Glomerular endothelial cell (primary cell): ENCODE measurements at regions not wholly inside any gene's neighbourhood (a gene's known extent, or its start where the extent isn't known, plus 50 kb on each side); places are given as distances from the start of the nearest gene placed in this dataset.

Source experiments
- DNase-seq: peaks from one replicate; pipeline ENCODE4 v3.0.0-alpha.2; 2011; ENCODE audit warnings: low read depth, low spot score; ENCODE audit errors: extremely low read depth

DNA sequence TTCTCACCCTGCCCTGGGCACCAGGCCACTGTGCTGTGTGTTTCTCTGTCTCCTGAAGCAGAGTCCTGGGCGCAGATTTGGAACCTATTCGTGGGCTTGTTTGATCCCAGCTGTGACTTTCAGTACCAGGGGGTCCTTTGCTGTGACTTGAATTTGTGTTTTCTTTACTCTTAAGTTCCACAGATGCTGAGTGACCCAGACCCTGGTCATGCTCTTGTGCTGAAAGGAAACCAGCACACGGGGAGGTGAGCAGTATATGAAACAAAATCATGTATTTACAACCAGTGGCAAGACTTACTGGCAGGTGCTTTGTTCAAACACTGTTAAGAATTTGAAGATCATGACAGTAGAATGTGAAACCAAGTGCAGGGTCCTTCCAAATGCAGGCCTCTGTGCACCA, 89.2 kb upstream of the PRSS58 start:
- DNase-seq, result no peak

- DNase-seq, result no peak
Observed at GRCh38 chr7:142345811-142346210, 88.0 kb upstream of the PRSS58 start.

GRCh38 chr7:142338633-142339501, 81.0 kb upstream of the PRSS58 start:
- DNase-seq, result no peak

GRCh38 chr7:142337054-142338001, 79.5 kb upstream of the PRSS58 start:
- DNase-seq, result no peak

DNA sequence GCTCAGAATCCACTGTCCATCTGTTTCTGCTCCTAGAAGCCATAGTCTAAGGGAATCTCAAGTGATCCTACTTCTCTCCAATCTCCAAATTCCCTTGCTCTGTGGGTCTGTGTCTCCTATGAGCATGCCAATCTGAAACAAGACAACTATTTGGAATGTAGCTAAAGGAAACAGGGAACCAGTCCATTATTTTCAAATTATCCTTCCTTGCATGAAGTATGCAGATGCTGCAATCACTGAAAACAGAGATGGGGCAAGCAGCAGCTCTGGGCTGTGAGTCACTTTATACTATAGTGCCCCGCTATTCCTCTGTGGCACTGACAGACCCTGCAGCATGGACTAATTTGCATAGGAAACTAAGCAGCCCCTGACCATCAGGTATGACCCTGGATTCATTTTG, 76.9 kb upstream of the PRSS58 start:
- DNase-seq, result no peak

DNA sequence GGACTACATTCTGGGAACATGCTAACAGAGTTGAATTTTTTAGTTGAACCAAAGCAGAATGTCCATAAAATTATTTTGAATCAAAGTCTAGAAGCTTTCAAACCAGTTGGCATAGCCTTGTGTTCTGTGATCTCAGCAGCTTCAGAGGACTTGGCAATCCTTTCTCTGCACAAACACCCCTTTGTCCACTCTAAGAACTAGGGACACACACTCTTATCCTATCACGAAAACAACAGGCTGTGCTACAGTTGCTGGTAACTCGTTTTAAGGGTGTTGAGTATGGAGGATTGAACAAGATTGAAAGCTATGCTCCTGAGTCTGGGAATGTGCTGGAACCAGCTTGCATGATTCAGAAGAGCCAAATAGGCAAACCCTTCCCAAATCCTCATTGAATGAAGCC, 76.4 kb upstream of the PRSS58 start:
- DNase-seq, result no peak

GRCh38 chr7:142332421-142332820, 74.6 kb upstream of the PRSS58 start:
- DNase-seq, result no peak

- DNase-seq, result no peak
Observed at GRCh38 chr7:142331941-142332340, 74.1 kb upstream of the PRSS58 start.

DNA sequence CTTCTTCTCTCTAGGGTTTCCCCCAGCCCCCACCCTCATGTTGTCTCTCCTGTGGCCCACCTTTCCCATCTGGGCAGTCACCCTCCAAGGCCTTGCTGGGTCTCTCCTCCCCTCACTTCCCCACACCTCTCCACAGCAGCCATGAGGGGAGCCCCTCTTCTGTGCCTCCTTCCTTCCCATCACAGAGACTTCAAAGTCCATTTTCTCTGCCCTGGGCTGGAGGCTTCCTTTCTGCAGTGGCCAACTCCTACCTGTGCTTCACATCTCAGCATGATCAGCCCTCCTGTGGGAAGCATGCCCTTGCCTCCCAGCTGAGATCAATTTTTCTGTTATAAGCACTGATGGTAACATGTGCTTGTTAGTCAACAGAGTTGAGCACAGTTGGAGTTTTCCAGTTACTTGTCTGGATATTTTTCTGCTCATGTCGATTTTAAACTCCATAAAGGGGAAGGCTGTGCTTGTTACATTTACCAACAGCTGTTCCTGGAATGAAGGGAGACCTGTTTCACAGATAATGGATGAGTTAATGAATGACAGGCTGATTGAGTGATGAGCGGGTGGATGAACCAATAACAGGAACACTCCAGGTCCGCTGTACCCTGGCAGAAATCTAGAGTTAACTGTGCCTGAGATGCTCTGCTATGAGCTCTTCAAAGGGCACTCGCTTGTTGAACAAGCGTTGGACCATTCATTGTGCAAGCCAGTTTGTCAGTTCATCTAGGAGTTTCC, 71.4 kb upstream of the PRSS58 start:
- no peak for DNase-seq

DNA sequence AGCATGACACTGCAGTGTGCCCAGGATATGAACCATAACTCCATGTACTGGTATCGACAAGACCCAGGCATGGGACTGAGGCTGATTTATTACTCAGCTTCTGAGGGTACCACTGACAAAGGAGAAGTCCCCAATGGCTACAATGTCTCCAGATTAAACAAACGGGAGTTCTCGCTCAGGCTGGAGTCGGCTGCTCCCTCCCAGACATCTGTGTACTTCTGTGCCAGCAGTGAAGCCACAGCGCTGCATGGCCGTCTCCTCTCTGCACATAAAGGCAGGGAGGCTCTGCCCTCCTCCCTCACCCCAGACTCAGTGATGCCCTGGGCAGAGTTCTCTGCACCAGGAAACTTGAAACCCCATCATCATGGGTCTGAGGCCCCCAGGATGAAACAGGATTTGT, 70.7 kb upstream of the PRSS58 start:
- DNase-seq, result no peak

DNA sequence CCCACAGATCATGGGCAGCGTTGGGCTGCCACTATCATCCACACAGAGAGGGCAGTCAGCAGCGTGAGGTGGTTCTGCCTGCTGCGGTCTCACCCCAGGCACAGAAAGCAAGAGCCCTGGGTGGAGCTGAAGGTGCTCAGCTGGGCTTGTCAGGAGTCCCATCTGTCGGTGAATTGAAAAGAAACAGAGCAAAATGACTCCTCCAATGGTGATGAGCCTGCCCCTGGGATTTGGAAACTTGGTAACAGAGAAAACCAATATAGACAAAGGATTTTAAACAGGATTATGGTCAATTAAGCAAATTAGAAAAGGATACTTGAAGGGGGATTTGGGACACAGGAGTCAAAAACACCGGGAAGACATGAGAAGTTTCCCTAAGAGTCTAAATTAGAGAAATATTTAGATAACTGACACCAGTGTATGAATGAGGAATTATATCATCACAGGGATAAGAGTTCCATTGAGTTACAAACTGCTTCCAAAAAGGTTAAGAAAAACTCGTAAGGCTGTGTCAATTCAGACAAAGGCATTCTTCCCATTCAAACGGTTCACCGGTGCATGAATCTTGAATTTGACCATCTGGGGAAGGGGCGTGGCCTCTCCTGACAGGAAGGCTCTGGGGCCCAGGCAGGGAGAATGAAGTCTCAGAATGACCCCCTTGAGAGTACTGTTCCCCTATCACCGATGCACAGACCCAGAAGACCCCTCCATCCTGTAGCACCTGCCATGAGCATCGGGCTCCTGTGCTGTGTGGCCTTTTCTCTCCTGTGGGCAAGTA, 70.0 kb upstream of the PRSS58 start:
- DNase-seq, result no peak

- no peak for DNase-seq
Observed at GRCh38 chr7:142323706-142324105, 65.8 kb upstream of the PRSS58 start.

DNA sequence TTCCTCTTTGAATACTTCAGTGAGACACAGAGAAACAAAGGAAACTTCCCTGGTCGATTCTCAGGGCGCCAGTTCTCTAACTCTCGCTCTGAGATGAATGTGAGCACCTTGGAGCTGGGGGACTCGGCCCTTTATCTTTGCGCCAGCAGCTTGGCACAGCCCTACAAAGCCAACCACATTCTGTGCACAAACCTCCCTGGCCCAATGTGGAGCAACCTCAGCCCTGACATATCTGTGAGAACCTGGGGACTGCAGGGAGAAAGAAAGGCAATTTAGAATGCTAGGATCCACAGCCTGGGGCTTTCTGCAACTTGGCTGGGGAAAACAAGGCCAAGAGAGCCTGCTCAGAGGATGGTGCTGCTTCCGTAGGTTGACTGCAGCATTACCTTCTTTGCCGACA, 63.5 kb upstream of the PRSS58 start:
- no peak for DNase-seq

- no peak for DNase-seq
Observed at GRCh38 chr7:142320883-142321282, 63.0 kb upstream of the PRSS58 start.

GRCh38 chr7:142319970-142320369, 62.1 kb upstream of the PRSS58 start:
- DNase-seq, result no peak

- DNase-seq, result no peak
Observed at GRCh38 chr7:142314281-142314680, 56.4 kb upstream of the PRSS58 start.

DNA sequence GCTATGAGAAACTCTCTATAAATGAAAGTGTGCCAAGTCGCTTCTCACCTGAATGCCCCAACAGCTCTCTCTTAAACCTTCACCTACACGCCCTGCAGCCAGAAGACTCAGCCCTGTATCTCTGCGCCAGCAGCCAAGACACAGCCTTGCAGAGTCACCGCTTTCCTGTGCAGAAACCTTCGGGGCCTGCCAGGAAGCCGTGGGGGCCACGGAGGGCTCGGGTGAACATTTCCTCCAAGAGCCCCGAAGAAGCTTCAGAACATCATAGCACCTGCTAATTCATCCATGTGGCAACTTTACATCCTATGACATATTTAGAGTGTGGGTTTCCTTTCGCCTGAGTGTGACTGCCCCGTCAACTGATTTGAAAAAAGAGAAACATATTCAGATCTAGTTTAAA, 55.7 kb upstream of the PRSS58 start:
- DNase-seq, result no peak

DNA sequence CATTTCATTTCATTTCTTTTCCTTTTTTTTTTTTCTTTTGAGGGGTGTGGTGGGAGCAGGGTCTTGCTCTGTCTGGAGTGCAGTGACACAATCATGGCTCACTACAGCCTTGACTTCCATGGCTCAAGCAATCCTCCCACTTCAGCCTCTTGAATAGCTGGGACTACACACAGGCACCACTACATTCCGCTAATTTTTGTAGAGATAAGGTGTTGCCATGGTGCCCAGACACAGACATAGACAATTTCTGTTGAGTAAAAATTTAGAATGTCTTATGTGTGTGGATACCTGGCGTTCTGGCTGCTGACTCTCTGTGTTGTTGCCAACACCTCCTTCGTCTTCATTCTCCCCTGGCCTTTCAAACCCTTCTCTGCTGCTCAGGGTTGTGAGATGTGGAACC, 54.0 kb upstream of the PRSS58 start:
- DNase-seq, result no peak

DNA sequence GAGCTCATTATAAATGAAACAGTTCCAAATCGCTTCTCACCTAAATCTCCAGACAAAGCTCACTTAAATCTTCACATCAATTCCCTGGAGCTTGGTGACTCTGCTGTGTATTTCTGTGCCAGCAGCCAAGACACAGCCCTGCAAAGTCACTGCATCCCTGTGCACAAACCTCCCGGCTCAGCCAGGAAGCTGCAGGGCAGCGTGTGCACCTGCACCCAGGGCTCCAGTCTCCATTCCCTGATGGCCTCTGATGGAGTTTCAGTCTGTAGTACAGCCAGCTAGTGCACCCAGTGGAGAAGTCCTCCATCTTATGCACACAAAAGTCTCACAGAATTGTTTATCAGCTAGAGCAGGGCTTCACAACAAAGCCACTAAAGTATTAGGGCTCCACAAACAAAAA, 51.1 kb upstream of the PRSS58 start:
- DNase-seq, result no peak

DNA sequence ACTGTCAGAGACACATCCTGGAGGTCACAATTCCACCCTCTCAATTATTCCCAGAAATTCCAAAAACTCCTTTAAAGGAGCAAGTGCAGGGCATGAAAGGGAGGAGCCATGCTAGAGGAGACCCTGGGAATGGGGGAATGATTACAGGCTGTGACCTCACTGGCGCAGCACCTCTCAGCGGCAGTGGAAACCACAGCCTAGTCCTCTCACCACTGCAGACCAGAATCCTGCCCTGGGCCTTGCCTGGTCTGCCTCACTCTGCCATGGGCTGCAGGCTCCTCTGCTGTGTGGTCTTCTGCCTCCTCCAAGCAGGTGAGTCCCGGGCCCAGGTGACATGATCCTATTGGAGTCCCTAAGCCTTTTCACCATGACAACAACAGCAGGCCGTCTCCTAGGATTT, 50.5 kb upstream of the PRSS58 start:
- DNase-seq, result no peak
